ENCODE measurements at regions not wholly inside any gene's neighbourhood (a gene's known extent, or its start where the extent isn't known, plus 50 kb on each side); places are given as distances from the start of the nearest gene placed in this dataset.

- no peak for DNase-seq
- 20 to 27% methylated on average over 2 of the region's 2 CpGs for WGBS, 2 donors
- no peak overlapping the region for H3K27ac ChIP-seq
- H3K27me3 ChIP-seq, result no peaks in the 10 kb centered on the region
- no peaks in the 10 kb centered on the region for H3K9me3 ChIP-seq
- no peak for TF ChIP-seq POLR2A (IDR thresholded peaks at IDR 0.05)
- TF ChIP-seq CTCF (IDR thresholded peaks at IDR 0.05), result no peak
- no peak for ATAC-seq
- intact Hi-C loops (cut with DNase I), result no loop called here
- no peaks in the 10 kb centered on the region for H3K4me1 ChIP-seq
- no peak overlapping the region for H3K4me3 ChIP-seq
- no peaks in the 10 kb centered on the region for H3K36me3 ChIP-seq (replicated peaks in 1 of 2; ENCODE audit: insufficient read depth in 1 of 2, low read depth in 2 of 2)
Observed at GRCh38 chr9:105871540-105871939, 177.2 kb downstream of the TMEM38B start.

- DNase-seq, result no peak
- no peak for ATAC-seq
- WGBS, 2 donors, result 56 to 61% methylated on average over 3 of the region's 3 CpGs
- H3K4me3 ChIP-seq, result no peak overlapping the region
- intact Hi-C loops (cut with DNase I), result no loop called here
- no peaks in the 10 kb centered on the region for H3K36me3 ChIP-seq (replicated peaks in 1 of 2; ENCODE audit: insufficient read depth in 1 of 2, low read depth in 2 of 2)
- H3K4me1 ChIP-seq, result no peaks in the 10 kb centered on the region
- TF ChIP-seq POLR2A (IDR thresholded peaks at IDR 0.05), result no peak
- no peak for TF ChIP-seq CTCF (IDR thresholded peaks at IDR 0.05)
- no peak overlapping the region for H3K27ac ChIP-seq
- H3K9me3 ChIP-seq, result no peaks in the 10 kb centered on the region
- no peaks in the 10 kb centered on the region for H3K27me3 ChIP-seq
Observed at GRCh38 chr9:105873801-105874200, 179.5 kb downstream of the TMEM38B start.

- Histone ChIP-seq H3K4me3 (no peak overlapping the region), H3K27ac (no peak overlapping the region), H3K36me3 (replicated peaks in 1 of 2; ENCODE audit: insufficient read depth in 1 of 2, low read depth in 2 of 2) (no peaks in the 10 kb centered on the region), H3K9me3 (no peaks in the 10 kb centered on the region), H3K4me1 (no peaks in the 10 kb centered on the region), H3K27me3 (no peaks in the 10 kb centered on the region)
- DNase-seq (no peak), ATAC-seq (no peak)
- intact Hi-C loops (cut with DNase I), result no loop called here
- TF ChIP-seq POLR2A (IDR thresholded peaks at IDR 0.05) (no peak), CTCF (IDR thresholded peaks at IDR 0.05) (no peak)
- 50 to 79% methylated on average over 1 of the region's 1 CpG for WGBS, 2 donors
Observed at GRCh38 chr9:105877721-105878120, 183.4 kb downstream of the TMEM38B start.

GRCh38 chr9:105879181-105879580 lies 184.8 kb downstream of the TMEM38B start:
- H3K4me1 ChIP-seq, result no peaks in the 10 kb centered on the region
- H3K4me3 ChIP-seq, result no peak overlapping the region
- no peak for ATAC-seq
- no peak for DNase-seq
- intact Hi-C loops (cut with DNase I), result no loop called here
- H3K27me3 ChIP-seq, result no peaks in the 10 kb centered on the region
- no peak overlapping the region for H3K27ac ChIP-seq
- no peaks in the 10 kb centered on the region for H3K9me3 ChIP-seq
- H3K36me3 ChIP-seq (replicated peaks in 1 of 2; ENCODE audit: insufficient read depth in 1 of 2, low read depth in 2 of 2), result no peaks in the 10 kb centered on the region
- TF ChIP-seq POLR2A (IDR thresholded peaks at IDR 0.05) (no peak), CTCF (IDR thresholded peaks at IDR 0.05) (no peak)

GRCh38 chr9:105880517-105880916 lies 186.2 kb downstream of the TMEM38B start:
- H3K27ac ChIP-seq, result no peak overlapping the region
- 11 to 62% methylated on average over 1 of the region's 1 CpG for WGBS, 2 donors
- DNase-seq, result no peak
- TF ChIP-seq POLR2A (IDR thresholded peaks at IDR 0.05) (no peak), CTCF (IDR thresholded peaks at IDR 0.05) (no peak)
- intact Hi-C loops (cut with DNase I), result no loop called here
- H3K4me3 ChIP-seq, result no peak overlapping the region
- no peak for ATAC-seq
- no peaks in the 10 kb centered on the region for H3K36me3 ChIP-seq (replicated peaks in 1 of 2; ENCODE audit: insufficient read depth in 1 of 2, low read depth in 2 of 2)
- no peaks in the 10 kb centered on the region for H3K4me1 ChIP-seq
- no peaks in the 10 kb centered on the region for H3K9me3 ChIP-seq
- no peaks in the 10 kb centered on the region for H3K27me3 ChIP-seq
